K562 (cell line): ENCODE measurements at regions not wholly inside any gene's neighbourhood (a gene's known extent, or its start where the extent isn't known, plus 50 kb on each side); places are given as distances from the start of the nearest gene placed in this dataset.

Experiments used
- ATF7 ChIP-seq: fragments of 450-650 bp; IDR thresholded peaks from 2 replicates; pipeline ENCODE4 v1.7.1; 2014; ENCODE audit warnings: mild to moderate bottlenecking, moderate library complexity
- CBFA2T3 ChIP-seq: fragments of 450-650 bp; IDR thresholded peaks from 2 replicates; pipeline ENCODE4 v1.6.1; 2017
- FOXK2 ChIP-seq, 2 experiments: fragments of 450-650 bp; IDR thresholded peaks in 1 of 2; conservative IDR thresholded peaks in 1 of 2; 2 replicates each; pipeline ENCODE4 v1.6.1; 2016; ENCODE audit warnings: low read depth in 2 of 2, mild to moderate bottlenecking in 1 of 2
- HOXB6 ChIP-seq: fragments of 250-450 bp; sonication (Bioruptor Pico); IDR thresholded peaks from 2 replicates; pipeline ENCODE4 v1.5.1; 2022; ENCODE audit warnings: mild to moderate bottlenecking, borderline replicate concordance
- MYBL2 ChIP-seq, 2 experiments: fragments of 450-650 bp in 1 of 2; sonication (generic) in 1 of 2; formaldehyde crosslinking in 1 of 2; IDR thresholded peaks; 2 replicates each; pipeline versions ENCODE4 v1.6.1 to v1.8.1; 2017 to 2022; ENCODE audit warnings: borderline replicate concordance in 1 of 2, inconsistent platforms in 1 of 2, low read depth in 1 of 2, mild to moderate bottlenecking in 1 of 2, missing genetic modification reagents in 1 of 2, moderate library complexity in 1 of 2
- OTX1 ChIP-seq: fragments of 450-650 bp; formaldehyde crosslinking; IDR thresholded peaks from 2 replicates; pipeline ENCODE4 v1.4.0; 2022; ENCODE audit warnings: mild to moderate bottlenecking
- PCBP2 ChIP-seq: fragments of 200-400 bp; formaldehyde crosslinking; IDR thresholded peaks from 2 replicates; pipeline ENCODE4 v1.6.1; 2018; ENCODE audit warnings: low read length, low read depth, mild to moderate bottlenecking, moderate library complexity; ENCODE audit not compliant: poor library complexity, severe bottlenecking
- TAF7 ChIP-seq: fragments of 450-650 bp; IDR thresholded peaks from 2 replicates; pipeline ENCODE4 v1.6.1; 2016; ENCODE audit warnings: missing genetic modification characterization, missing compliant biosample characterization
- TEAD2 ChIP-seq: fragments of 450-650 bp; IDR thresholded peaks from 2 replicates; pipeline ENCODE4 v1.6.1; 2016; ENCODE audit warnings: missing genetic modification characterization, control low read depth, missing compliant biosample characterization
- YBX1 ChIP-seq: fragments of 450-650 bp; IDR thresholded peaks from 2 replicates; pipeline ENCODE4 v1.7.1; 2016; ENCODE audit warnings: mild to moderate bottlenecking
- ZFP30 ChIP-seq: fragments of 250-450 bp; sonication (Bioruptor Pico); IDR thresholded peaks from 2 replicates; pipeline ENCODE4 v1.8.0; 2022; ENCODE audit warnings: moderate library complexity, mild to moderate bottlenecking, inconsistent platforms, borderline replicate concordance
- ZNF217 ChIP-seq: sonication (generic); formaldehyde crosslinking; IDR thresholded peaks from 2 replicates; pipeline ENCODE4 v1.8.0; 2022; ENCODE audit warnings: mild to moderate bottlenecking, missing genetic modification reagents
- ZNF431 ChIP-seq: sonication (generic); formaldehyde crosslinking; IDR thresholded peaks from 2 replicates; pipeline ENCODE4 v1.8.0; 2022; ENCODE audit warnings: mild to moderate bottlenecking, missing genetic modification reagents
- ZNF584 ChIP-seq: fragments of 200-800 bp; sonication (Bioruptor generic); IDR thresholded peaks from 2 replicates; pipeline ENCODE4 v1.6.1; 2016; ENCODE audit warnings: low read depth, mild to moderate bottlenecking, missing genetic modification characterization, missing compliant biosample characterization
- TF ChIP-seq, protein P1 (sequence below): sonication (generic); formaldehyde crosslinking; IDR thresholded peaks from 2 replicates; pipeline ENCODE4 v1.8.0; 2022; ENCODE audit warnings: missing genetic modification reagents, mild to moderate bottlenecking, borderline replicate concordance
- TF ChIP-seq, protein P2 (sequence below): fragments of 250-450 bp; sonication (Bioruptor Pico); IDR thresholded peaks from 2 replicates; pipeline ENCODE4 v1.9.0; 2021; ENCODE audit warnings: mild to moderate bottlenecking, inconsistent platforms
- TF ChIP-seq, protein P3 (sequence below): fragments of 450-650 bp; IDR thresholded peaks from 2 replicates; pipeline ENCODE4 v1.7.1; 2018; ENCODE audit warnings: mild to moderate bottlenecking, low read depth; ENCODE audit not compliant: partially characterized antibody
- TF ChIP-seq, protein P4 (sequence below): fragments of 250-450 bp; sonication (Bioruptor Pico); IDR thresholded peaks from 2 replicates; pipeline ENCODE4 v1.5.0; 2022; ENCODE audit warnings: mild to moderate bottlenecking

DNA sequence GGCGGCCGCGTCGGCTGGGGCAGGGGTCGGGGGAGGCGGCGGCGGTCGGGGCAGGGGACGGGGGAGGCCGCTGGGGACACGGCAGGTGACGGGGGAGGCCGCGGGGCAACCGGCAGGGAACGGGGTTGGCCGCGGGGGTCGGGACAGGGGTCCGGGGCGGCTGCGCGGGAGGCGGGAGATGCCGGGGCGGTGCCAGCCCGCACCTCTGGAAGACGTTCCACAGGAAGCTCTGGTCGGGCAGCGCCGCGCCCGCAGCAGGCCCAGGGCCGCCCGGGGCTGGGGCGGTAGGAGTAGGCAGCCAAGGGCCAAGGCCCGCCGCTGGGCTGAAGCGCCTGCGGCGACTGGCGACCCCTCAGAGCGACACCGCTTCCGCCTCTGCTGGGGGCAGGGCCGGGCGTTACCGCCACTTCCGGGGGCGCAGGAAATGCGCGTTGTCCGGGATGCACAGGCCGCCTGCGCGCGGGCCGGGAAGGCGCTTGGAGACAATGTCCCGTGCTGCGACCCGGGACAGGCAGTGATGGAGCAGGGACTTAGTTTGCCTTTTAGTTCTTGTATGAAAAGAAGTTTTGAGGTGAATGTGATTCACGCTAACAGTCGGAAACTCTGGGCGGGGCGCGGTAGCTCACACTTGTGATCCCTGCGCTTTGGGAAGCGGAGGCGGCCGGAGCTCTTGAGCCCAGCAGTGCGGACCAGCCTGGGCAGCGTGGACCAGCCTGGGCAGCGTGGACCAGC, 110.0 kb upstream of the LPCAT1 start (continued):
- TF ChIP-seq, protein P1, sequence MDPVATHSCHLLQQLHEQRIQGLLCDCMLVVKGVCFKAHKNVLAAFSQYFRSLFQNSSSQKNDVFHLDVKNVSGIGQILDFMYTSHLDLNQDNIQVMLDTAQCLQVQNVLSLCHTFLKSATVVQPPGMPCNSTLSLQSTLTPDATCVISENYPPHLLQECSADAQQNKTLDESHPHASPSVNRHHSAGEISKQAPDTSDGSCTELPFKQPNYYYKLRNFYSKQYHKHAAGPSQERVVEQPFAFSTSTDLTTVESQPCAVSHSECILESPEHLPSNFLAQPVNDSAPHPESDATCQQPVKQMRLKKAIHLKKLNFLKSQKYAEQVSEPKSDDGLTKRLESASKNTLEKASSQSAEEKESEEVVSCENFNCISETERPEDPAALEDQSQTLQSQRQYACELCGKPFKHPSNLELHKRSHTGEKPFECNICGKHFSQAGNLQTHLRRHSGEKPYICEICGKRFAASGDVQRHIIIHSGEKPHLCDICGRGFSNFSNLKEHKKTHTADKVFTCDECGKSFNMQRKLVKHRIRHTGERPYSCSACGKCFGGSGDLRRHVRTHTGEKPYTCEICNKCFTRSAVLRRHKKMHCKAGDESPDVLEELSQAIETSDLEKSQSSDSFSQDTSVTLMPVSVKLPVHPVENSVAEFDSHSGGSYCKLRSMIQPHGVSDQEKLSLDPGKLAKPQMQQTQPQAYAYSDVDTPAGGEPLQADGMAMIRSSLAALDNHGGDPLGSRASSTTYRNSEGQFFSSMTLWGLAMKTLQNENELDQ, result no peak
- TF ChIP-seq TAF7, result no peak
- no peak for TF ChIP-seq OTX1 (CRISPR knock-in tag)
- TF ChIP-seq TEAD2 (tag), result no peak
- TF ChIP-seq HOXB6 (CRISPR knock-in tag), result no peak
- TF ChIP-seq ATF7, result peak; percentile 53; the same call in 1 of the 2 replicates
- TF ChIP-seq, protein P2, sequence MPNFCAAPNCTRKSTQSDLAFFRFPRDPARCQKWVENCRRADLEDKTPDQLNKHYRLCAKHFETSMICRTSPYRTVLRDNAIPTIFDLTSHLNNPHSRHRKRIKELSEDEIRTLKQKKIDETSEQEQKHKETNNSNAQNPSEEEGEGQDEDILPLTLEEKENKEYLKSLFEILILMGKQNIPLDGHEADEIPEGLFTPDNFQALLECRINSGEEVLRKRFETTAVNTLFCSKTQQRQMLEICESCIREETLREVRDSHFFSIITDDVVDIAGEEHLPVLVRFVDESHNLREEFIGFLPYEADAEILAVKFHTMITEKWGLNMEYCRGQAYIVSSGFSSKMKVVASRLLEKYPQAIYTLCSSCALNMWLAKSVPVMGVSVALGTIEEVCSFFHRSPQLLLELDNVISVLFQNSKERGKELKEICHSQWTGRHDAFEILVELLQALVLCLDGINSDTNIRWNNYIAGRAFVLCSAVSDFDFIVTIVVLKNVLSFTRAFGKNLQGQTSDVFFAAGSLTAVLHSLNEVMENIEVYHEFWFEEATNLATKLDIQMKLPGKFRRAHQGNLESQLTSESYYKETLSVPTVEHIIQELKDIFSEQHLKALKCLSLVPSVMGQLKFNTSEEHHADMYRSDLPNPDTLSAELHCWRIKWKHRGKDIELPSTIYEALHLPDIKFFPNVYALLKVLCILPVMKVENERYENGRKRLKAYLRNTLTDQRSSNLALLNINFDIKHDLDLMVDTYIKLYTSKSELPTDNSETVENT (CRISPR knock-in tag), result peak; percentile 71; the same call in 1 of the 2 replicates
- no peak for TF ChIP-seq ZNF217 (CRISPR knock-in tag)
- TF ChIP-seq FOXK2 (conservative IDR thresholded peaks at IDR 0.05 in 1 of 2, IDR thresholded peaks at IDR 0.05 in 1 of 2; ENCODE audit: low read depth in 2 of 2), result 0 out of 4 replicates have a peak, but pooled peaks have one; percentile 30 to 35
- no peak for TF ChIP-seq PCBP2
- TF ChIP-seq, protein P3, sequence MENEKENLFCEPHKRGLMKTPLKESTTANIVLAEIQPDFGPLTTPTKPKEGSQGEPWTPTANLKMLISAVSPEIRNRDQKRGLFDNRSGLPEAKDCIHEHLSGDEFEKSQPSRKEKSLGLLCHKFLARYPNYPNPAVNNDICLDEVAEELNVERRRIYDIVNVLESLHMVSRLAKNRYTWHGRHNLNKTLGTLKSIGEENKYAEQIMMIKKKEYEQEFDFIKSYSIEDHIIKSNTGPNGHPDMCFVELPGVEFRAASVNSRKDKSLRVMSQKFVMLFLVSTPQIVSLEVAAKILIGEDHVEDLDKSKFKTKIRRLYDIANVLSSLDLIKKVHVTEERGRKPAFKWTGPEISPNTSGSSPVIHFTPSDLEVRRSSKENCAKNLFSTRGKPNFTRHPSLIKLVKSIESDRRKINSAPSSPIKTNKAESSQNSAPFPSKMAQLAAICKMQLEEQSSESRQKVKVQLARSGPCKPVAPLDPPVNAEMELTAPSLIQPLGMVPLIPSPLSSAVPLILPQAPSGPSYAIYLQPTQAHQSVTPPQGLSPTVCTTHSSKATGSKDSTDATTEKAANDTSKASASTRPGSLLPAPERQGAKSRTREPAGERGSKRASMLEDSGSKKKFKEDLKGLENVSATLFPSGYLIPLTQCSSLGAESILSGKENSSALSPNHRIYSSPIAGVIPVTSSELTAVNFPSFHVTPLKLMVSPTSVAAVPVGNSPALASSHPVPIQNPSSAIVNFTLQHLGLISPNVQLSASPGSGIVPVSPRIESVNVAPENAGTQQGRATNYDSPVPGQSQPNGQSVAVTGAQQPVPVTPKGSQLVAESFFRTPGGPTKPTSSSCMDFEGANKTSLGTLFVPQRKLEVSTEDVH, result peak; percentile 82
- no peak for TF ChIP-seq ZNF431
- no peak for TF ChIP-seq ZNF584 (CRISPR knock-in tag)
- TF ChIP-seq YBX1, result no peak
- TF ChIP-seq ZFP30 (CRISPR knock-in tag), result no peak
- no peak for TF ChIP-seq CBFA2T3
- no peak for TF ChIP-seq MYBL2 (IDR thresholded peaks at IDR 0.05; ENCODE audit: low read depth)
- TF ChIP-seq MYBL2 (CRISPR knock-in tag; IDR thresholded peaks at IDR 0.05; ENCODE audit: borderline replicate concordance), result no peak
- TF ChIP-seq, protein P4, sequence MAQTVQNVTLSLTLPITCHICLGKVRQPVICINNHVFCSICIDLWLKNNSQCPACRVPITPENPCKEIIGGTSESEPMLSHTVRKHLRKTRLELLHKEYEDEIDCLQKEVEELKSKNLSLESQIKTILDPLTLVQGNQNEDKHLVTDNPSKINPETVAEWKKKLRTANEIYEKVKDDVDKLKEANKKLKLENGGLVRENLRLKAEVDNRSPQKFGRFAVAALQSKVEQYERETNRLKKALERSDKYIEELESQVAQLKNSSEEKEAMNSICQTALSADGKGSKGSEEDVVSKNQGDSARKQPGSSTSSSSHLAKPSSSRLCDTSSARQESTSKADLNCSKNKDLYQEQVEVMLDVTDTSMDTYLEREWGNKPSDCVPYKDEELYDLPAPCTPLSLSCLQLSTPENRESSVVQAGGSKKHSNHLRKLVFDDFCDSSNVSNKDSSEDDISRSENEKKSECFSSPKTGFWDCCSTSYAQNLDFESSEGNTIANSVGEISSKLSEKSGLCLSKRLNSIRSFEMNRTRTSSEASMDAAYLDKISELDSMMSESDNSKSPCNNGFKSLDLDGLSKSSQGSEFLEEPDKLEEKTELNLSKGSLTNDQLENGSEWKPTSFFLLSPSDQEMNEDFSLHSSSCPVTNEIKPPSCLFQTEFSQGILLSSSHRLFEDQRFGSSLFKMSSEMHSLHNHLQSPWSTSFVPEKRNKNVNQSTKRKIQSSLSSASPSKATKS, result no peak
